Duodenal mucosa (tissue), 2 donors: ENCODE measurements at regions not wholly inside any gene's neighbourhood (a gene's known extent, or its start where the extent isn't known, plus 50 kb on each side); places are given as distances from the start of the nearest gene placed in this dataset.
A peak's percentile ranks its signal among the peaks of the same experiment; 100 is the strongest.

ENCODE experiments used
- H3K27ac ChIP-seq: one replicate; pipeline ENCODE4 v1.7.0; 2013; ENCODE audit warnings: low read depth, low read length
- H3K27me3 ChIP-seq, 2 donors: one replicate each; pipeline ENCODE4 v1.7.0; 2013; ENCODE audit warnings: low read length in 2 of 2, control low read depth in 1 of 2; ENCODE audit not compliant: insufficient read depth in 2 of 2, control insufficient read depth in 1 of 2
- H3K36me3 ChIP-seq, 2 donors: one replicate each; pipeline ENCODE4 v1.7.0; 2013; ENCODE audit warnings: low read length in 2 of 2, control low read depth in 1 of 2; ENCODE audit not compliant: insufficient read depth in 2 of 2, control insufficient read depth in 1 of 2
- H3K4me1 ChIP-seq, 2 donors: one replicate each; pipeline ENCODE4 v1.7.0; 2013; ENCODE audit warnings: low read length in 2 of 2, control low read depth in 1 of 2; ENCODE audit not compliant: insufficient read depth in 2 of 2, control insufficient read depth in 1 of 2
- H3K4me3 ChIP-seq, 2 donors: one replicate each; pipeline ENCODE4 v1.7.0; 2013; ENCODE audit warnings: low read length in 2 of 2, low read depth in 1 of 2
- H3K9ac ChIP-seq, 2 donors: one replicate each; pipeline ENCODE4 v1.7.0; 2013; ENCODE audit warnings: low read length in 2 of 2, low read depth in 1 of 2
- H3K9me3 ChIP-seq, 2 donors: one replicate each; pipeline ENCODE4 v1.7.0; 2013; ENCODE audit warnings: low read length in 2 of 2, control low read depth in 1 of 2; ENCODE audit not compliant: control insufficient read depth in 1 of 2

DNA sequence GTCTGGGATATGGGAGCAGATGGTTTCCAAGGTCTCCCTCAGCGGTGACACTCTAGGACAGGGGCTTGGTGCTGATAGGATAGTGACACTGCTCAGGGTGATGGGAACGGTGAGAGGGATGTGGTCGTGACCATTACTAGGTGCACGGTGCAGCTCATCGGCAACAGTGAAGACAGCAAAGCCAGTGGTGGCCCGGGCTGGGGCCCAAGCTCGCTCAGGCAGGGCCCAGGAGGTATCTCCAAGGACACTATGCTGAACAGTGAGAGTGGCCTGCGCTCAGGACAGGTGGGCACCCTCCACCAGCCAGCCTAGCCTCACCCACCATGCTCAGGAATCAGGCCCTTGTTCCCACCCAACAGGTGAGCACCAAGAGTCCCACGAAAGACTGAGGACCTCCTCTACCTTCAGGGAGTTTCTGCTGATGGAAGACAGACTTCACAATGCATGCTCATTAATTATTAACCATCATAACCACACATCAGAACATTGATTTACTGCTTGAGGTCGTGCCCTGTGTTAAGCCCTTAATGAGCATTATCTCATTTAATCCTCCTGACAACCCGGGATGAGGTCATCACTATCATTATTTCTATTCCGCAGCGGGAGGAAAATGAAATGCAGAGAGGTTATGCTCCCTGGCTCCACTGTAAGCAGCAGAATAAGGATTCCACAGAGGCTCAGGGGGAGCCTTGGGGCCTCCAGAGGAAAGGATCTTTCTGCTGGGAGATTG lies 269.4 kb downstream of the UACA start:
- H3K4me3 ChIP-seq, result no peak overlapping the region
- no peak overlapping the region for H3K27ac ChIP-seq
- no peaks in the 10 kb centered on the region for H3K9me3 ChIP-seq
- H3K4me1 ChIP-seq, result peaks cover 37 to 40% of the 10 kb centered on the region in 2 donors
- H3K27me3 ChIP-seq, result peaks cover 0 to 6% of the 10 kb centered on the region in 2 donors
- H3K9ac ChIP-seq, result no peak overlapping the region
- H3K36me3 ChIP-seq, result no peaks in the 10 kb centered on the region

DNA sequence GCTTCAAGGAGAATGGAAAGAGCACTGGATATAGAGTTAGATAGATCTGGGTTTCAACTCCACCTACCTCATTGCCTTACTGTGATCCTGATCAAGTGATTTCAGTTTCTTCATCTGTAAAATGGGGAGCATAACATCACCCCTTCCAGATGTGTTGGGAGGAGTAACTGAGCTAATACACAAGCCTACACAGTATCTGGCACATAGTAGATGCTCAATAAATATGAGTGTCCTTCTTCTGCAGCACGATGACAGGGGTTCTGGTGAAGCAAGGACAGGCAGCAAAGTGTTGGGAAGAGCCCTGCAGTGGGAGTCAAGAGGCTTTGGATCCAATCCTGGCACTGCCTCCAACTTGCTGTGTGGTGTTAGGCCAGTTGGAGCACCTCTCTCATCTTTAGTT lies 270.0 kb downstream of the UACA start:
- Histone ChIP-seq H3K4me3 (no peak overlapping the region), H3K4me1 (peaks cover 37 to 40% of the 10 kb centered on the region in 2 donors), H3K9me3 (no peaks in the 10 kb centered on the region), H3K27ac (no peak overlapping the region), H3K27me3 (peaks cover 0 to 6% of the 10 kb centered on the region in 2 donors), H3K9ac (no peak overlapping the region), H3K36me3 (no peaks in the 10 kb centered on the region)

DNA sequence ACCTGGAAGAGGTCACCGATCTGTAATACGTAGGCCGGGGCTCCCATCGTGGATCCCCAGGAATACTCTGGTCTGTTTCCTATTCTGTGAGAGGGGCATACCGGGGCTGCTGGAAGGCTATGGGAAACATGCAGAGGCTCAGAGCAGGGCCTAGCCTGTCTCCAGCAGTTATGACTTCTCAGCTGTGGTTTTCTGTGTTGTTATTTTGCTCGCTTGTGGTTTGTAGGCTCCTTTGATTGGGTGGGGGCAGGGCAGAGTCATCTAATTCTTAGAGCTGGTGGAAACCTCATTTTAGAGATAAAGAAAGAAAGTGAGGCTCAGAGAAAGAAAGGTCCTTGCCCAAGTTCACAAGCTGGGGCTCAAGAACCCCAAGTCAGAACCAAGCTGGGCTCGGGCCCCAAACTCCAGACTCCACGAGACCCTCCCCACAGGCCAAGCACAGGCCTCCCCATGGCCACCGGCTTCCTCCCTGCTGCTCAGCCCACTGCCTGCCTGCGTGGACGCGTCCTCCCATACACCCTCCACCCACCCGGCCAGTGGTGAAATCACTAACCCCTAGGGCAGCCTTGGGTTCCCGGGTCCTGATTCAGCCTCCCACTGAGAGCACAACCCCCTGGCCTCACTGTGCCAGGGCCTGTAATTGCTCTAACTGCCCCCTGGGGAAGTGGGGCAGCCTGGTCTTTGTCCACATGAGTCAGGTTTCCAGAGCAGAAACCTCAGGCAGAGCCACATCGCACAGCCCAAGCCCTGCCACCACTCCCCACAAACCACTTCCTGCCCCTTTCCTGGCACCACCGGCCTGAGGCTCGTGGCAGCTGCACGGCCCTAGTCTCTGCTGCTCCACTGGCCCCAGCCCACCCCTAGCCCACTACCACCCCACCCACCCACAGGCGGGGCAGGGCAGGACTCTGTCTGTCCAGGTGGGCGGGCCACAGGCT lies 270.8 kb downstream of the UACA start:
- Histone ChIP-seq H3K27ac (no peak overlapping the region), H3K36me3 (no peaks in the 10 kb centered on the region), H3K9me3 (no peaks in the 10 kb centered on the region), H3K4me3 (peak overlapping the region; percentile 19 to 28), H3K27me3 (peaks cover 0 to 6% of the 10 kb centered on the region in 2 donors), H3K4me1 (peaks cover 44 to 45% of the 10 kb centered on the region in 2 donors), H3K9ac (no peak overlapping the region)

DNA sequence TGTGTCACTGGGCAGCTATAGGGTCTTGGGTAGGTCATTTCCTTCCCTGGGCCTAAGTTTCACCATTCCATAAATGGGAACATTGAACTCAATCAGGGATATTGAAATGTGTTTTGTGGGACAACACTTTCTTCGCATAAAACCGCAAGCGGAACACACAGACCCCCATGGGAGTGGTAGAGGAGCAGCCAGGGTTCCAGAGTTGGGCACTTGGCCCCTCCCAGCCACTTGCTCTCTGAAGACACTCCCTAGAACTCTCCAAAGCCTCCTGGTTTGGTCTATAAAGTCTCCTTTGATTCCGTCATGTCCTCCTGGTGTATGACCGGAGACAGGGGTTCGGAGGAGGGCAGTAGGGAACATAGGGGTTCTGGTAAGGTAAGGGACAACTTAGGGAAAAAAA lies 271.7 kb downstream of the UACA start:
- Histone ChIP-seq H3K4me1 (peaks cover 45 to 52% of the 10 kb centered on the region in 2 donors), H3K27me3 (peaks cover 0 to 6% of the 10 kb centered on the region in 2 donors), H3K9ac (no peak overlapping the region), H3K36me3 (no peaks in the 10 kb centered on the region), H3K4me3 (no peak overlapping the region), H3K27ac (no peak overlapping the region), H3K9me3 (no peaks in the 10 kb centered on the region)

DNA sequence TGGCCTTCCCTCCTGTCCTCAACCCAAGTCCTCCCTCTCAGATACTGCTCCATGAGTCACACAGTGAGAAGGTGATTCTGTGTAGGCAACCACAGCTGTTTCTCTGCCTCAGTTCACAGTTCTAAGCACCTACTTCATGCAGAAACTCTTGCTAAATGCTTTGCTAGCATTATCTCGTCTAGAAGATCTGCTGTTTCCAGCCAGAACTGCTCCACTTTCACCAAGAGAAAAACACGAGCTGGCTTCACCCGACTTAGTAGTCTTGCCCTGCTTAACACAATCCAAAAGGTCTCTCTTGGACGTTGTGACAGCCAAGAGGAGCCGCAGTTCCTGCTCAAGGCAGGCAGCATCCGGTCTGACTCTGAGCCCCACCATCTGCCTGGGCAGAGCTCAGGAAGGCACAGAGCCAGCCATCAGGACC lies 272.1 kb downstream of the UACA start:
- Histone ChIP-seq H3K27me3 (peaks cover 0 to 3% of the 10 kb centered on the region in 2 donors), H3K27ac (no peak overlapping the region), H3K36me3 (no peaks in the 10 kb centered on the region), H3K9ac (no peak overlapping the region), H3K4me1 (peaks cover 45 to 56% of the 10 kb centered on the region in 2 donors), H3K9me3 (no peaks in the 10 kb centered on the region), H3K4me3 (no peak overlapping the region)

DNA sequence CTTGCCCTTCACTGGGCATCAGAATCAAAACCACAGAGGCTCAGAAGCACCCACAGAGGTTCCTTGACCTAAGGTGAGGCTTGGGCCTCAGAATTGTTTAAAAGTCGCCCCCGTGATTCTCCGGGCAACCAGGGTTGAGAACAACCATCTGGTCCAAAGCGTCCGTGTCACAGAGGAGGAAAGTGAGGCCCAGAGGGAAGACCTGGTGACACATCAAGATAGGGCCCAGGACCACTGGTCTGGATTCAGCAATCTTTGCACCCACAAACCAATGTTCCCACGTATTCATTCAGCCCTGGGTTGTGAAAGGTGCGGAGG lies 272.6 kb downstream of the UACA start:
- no peaks in the 10 kb centered on the region for H3K9me3 ChIP-seq
- peaks cover 45 to 56% of the 10 kb centered on the region in 2 donors for H3K4me1 ChIP-seq
- H3K4me3 ChIP-seq, result no peak overlapping the region
- H3K27ac ChIP-seq, result no peak overlapping the region
- H3K9ac ChIP-seq, result no peak overlapping the region
- no peaks in the 10 kb centered on the region for H3K36me3 ChIP-seq
- H3K27me3 ChIP-seq, result no peaks in the 10 kb centered on the region

DNA sequence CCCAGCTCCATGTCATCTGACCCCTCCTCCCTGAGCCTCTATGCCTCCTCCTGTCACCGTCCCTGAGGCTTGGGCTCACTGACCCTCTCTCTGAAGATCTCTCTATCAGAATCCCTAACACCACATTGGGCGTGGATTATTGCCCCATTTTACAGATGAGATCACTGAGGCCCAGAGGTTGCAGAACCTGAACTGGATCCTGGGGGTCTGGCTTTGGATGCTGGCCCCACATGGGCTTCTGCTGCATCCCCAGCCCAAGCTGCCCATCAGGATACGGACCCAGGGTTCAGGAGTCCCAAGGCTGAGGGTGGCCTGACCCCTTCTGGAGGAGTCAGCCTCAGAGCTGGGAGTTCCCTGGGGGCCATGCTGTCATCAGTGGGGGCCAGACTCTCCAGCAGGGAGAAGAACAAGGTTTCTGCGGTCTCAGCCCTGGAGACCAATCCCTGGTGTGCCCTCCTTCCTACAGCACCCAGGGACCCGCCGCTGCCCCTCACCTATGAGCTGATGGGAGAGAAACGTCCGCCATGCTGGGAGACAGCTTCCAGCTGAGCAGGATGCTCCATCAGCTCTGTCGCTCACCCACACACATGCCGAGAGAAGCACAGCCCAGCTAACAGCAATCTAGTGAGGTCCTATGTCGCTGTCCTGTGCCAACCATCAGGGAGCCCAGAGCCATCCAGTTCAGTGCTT lies 273.1 kb downstream of the UACA start:
- no peak overlapping the region for H3K27ac ChIP-seq
- no peak overlapping the region for H3K9ac ChIP-seq
- no peak overlapping the region for H3K4me3 ChIP-seq
- H3K4me1 ChIP-seq, result peaks cover 45 to 56% of the 10 kb centered on the region in 2 donors
- no peaks in the 10 kb centered on the region for H3K9me3 ChIP-seq
- H3K36me3 ChIP-seq, result no peaks in the 10 kb centered on the region
- H3K27me3 ChIP-seq, result no peaks in the 10 kb centered on the region

DNA sequence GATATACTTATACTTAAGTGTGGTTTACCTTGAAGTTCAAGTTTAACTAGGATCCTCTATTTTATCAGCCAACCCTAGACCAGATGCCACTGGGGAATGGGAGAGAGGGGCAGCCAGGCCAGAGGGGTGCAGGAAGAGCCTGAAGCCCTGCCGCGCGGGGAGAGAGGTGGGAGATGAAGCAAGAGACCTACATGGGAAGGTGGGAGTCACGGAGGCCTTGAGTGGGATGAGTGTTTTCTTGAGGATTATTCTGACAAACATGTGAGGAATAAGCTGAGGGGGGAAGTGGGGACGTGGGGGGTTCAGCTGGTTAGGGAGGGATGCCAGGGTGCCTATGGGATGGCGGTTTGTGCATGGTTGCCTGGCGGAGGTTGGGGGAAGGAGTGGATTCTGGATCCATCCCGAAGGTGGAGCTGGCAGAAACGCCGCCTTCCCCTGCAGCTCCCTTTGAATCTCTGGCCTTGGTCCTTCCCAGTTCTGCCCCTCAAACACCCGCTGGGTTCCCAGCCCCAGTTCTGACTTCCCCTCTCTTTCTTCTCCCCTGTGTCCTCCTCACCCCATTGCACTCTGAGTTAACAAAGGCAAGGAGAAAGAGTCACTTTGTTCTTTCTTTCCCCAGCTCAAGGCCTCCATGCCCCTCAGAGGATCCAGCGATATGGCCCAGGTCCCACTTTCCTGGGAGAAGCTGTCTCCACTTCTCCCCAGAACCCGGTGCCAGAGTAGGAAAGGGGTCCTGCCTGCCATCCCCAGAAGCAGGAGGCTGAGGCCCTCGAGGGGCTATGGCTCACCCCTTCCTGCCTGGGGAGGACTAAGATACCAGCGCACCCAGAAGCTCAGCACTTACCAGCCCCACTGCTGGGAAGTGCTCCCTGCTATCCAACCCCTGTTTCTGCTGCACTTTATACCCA lies 274.2 kb downstream of the UACA start:
- Histone ChIP-seq H3K27ac (no peak overlapping the region), H3K9ac (no peak overlapping the region)

DNA sequence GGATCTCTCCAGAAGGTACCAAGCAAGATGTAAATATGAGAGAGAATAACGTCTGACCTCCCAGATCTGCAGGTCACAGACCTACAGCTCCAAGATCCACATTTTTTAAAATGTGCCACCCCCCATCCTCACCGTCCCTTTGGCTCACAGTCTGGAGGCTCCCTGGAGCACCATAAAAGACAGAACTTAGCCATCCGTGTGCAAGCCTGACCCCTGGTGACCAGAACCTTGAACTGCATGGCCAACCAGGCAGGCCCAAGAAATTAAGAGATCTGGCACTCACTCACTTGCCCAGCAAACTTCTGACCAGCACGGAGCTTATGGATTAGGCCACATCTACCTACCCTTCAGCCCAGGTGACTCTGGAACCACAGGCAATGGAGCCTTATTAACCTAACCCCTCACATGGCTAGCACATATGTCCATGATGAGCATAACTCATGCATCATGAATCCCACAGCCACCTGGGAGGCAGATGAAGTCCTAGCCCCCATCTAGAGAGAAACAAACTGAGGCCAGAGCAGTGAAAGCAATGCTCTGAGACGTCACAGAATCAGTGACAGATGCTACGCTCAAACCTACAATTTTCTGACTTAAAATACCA lies 275.3 kb downstream of the UACA start:
- H3K27me3 ChIP-seq, result no peaks in the 10 kb centered on the region
- no peak overlapping the region for H3K4me3 ChIP-seq
- H3K9ac ChIP-seq, result no peak overlapping the region
- H3K9me3 ChIP-seq, result no peaks in the 10 kb centered on the region
- no peak overlapping the region for H3K27ac ChIP-seq
- no peaks in the 10 kb centered on the region for H3K36me3 ChIP-seq
- peaks cover 25 to 37% of the 10 kb centered on the region in 2 donors for H3K4me1 ChIP-seq

More for the DNA sequence above, 274.2 kb downstream of the UACA start:
- no peaks in the 10 kb centered on the region for H3K9me3 ChIP-seq
- H3K4me3 ChIP-seq, result no peak overlapping the region
- no peaks in the 10 kb centered on the region for H3K27me3 ChIP-seq
- H3K4me1 ChIP-seq, result peaks cover 36 to 48% of the 10 kb centered on the region in 2 donors
- no peaks in the 10 kb centered on the region for H3K36me3 ChIP-seq
